ENCODE measurements at regions not wholly inside any gene's neighbourhood (a gene's known extent, or its start where the extent isn't known, plus 50 kb on each side); places are given as distances from the start of the nearest gene placed in this dataset.

GRCh38 chr11:32262367-32262766, 171.5 kb downstream of the RCN1 start:
- no peak for TF ChIP-seq TAF1 (IDR thresholded peaks at IDR 0.05; ENCODE audit: borderline replicate concordance, low read depth, low read length)
- TF ChIP-seq POLR2A (IDR thresholded peaks at IDR 0.05; ENCODE audit: low read depth, low read length) = no peak
